Nephron (organoid): ENCODE measurements at regions not wholly inside any gene's neighbourhood (a gene's known extent, or its start where the extent isn't known, plus 50 kb on each side); places are given as distances from the start of the nearest gene placed in this dataset.
A peak's percentile ranks its signal among the peaks of the same experiment; 100 is the strongest.

Experiments
- H3K27ac Mint-ChIP-seq, 3 experiments: 2 replicates each; pipeline ENCODE4 v1.8.0; 2020; ENCODE audit warnings: mixed read lengths in 3 of 3, mild to moderate bottlenecking in 2 of 3, moderate library complexity in 1 of 3
- H3K27me3 Mint-ChIP-seq: 2 replicates; pipeline ENCODE4 v1.8.0; 2021; ENCODE audit warnings: low read depth, mild to moderate bottlenecking, moderate library complexity, mixed read lengths
- H3K36me3 Mint-ChIP-seq: 2 replicates; pipeline ENCODE4 v1.8.0; 2020; ENCODE audit warnings: low read depth, mixed read lengths
- H3K4me1 Mint-ChIP-seq: 2 replicates; pipeline ENCODE4 v1.8.0; 2020; ENCODE audit warnings: mixed read lengths
- H3K4me3 Mint-ChIP-seq, 3 experiments: 2 replicates each; pipeline ENCODE4 v1.8.0; 2020; ENCODE audit warnings: mild to moderate bottlenecking in 3 of 3, mixed read lengths in 3 of 3, moderate library complexity in 2 of 3
- H3K9me3 Mint-ChIP-seq: 2 replicates; pipeline ENCODE4 v1.8.0; 2020; ENCODE audit warnings: mixed read lengths
- TF ChIP-seq, protein P1 (sequence below), 3 experiments: fragments of 200-600 bp; sonication (generic); IDR thresholded peaks; one replicate each; pipeline ENCODE4 v1.5.0; 2021; ENCODE audit warnings: antibody characterized with exemption in 3 of 3; ENCODE audit not compliant: unreplicated experiment in 3 of 3

GRCh38 chr14:45916340-45916953, 663.4 kb upstream of the MIS18BP1 start:
- Mint-ChIP-seq H3K27ac (peak overlapping the region; percentile 28 to 31 (median 30)), H3K4me1 (peaks cover 6% of the 10 kb centered on the region), H3K9me3 (peaks cover 13% of the 10 kb centered on the region), H3K4me3 (no peak overlapping the region), H3K27me3 (no peaks in the 10 kb centered on the region), H3K36me3 (peaks cover 6% of the 10 kb centered on the region)
- TF ChIP-seq, protein P1, sequence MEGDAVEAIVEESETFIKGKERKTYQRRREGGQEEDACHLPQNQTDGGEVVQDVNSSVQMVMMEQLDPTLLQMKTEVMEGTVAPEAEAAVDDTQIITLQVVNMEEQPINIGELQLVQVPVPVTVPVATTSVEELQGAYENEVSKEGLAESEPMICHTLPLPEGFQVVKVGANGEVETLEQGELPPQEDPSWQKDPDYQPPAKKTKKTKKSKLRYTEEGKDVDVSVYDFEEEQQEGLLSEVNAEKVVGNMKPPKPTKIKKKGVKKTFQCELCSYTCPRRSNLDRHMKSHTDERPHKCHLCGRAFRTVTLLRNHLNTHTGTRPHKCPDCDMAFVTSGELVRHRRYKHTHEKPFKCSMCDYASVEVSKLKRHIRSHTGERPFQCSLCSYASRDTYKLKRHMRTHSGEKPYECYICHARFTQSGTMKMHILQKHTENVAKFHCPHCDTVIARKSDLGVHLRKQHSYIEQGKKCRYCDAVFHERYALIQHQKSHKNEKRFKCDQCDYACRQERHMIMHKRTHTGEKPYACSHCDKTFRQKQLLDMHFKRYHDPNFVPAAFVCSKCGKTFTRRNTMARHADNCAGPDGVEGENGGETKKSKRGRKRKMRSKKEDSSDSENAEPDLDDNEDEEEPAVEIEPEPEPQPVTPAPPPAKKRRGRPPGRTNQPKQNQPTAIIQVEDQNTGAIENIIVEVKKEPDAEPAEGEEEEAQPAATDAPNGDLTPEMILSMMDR (IDR thresholded peaks at IDR 0.05; ENCODE audit: unreplicated experiment in 3 of 3) = no peak

- Mint-ChIP-seq H3K27ac (no peak overlapping the region), H3K27me3 (no peaks in the 10 kb centered on the region), H3K4me1 (no peaks in the 10 kb centered on the region), H3K9me3 (peaks cover 5% of the 10 kb centered on the region), H3K36me3 (no peaks in the 10 kb centered on the region), H3K4me3 (no peak overlapping the region)
- TF ChIP-seq, protein P1 (IDR thresholded peaks at IDR 0.05; ENCODE audit: unreplicated experiment in 3 of 3) = no peak
Observed at GRCh38 chr14:45907782-45908181, 654.8 kb upstream of the MIS18BP1 start.

DNA sequence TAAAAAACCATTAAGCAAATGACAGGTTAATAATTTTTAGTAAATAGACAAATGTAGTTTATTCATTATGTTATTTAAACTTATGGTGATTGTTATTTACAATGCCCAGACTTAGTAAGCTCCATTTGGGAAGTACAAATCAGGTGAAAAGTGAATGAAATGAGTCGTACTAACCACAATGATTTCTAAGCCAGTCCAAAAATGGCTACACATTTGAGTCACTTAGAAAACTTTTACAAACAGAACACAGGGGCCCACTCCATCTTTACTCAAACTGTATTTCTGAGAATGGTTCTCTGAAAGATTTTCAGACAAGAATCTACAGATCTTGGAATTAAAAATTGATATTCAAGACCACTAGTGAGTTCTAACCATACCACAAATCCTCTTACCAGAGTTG, 653.3 kb upstream of the MIS18BP1 start:
- H3K4me3 Mint-ChIP-seq = no peak overlapping the region
- no peaks in the 10 kb centered on the region for H3K4me1 Mint-ChIP-seq
- no peaks in the 10 kb centered on the region for H3K36me3 Mint-ChIP-seq
- TF ChIP-seq, protein P1 (IDR thresholded peaks at IDR 0.05; ENCODE audit: unreplicated experiment in 3 of 3) = no peak
- H3K27me3 Mint-ChIP-seq = no peaks in the 10 kb centered on the region
- H3K9me3 Mint-ChIP-seq = peaks cover 1% of the 10 kb centered on the region
- H3K27ac Mint-ChIP-seq = no peak overlapping the region

DNA sequence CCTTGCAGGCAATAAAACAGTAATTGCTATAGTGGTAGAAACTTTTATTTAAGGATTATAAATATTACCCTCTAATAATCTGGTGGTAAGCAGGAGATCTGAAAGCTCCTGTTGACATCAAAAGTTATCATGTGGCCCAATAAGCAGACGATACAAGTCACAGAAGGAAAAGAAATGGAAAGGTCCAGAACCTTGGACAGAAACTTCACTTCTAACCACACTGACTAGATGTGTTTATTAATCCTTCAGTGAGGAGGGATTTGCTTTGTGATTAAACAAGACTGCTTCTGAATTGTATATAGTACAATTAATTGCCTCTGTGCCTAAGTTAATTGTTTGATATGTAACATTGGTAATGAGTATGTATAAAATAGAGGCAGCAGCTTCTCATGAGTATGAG, 652.7 kb upstream of the MIS18BP1 start:
- Mint-ChIP-seq H3K36me3 (no peaks in the 10 kb centered on the region), H3K27ac (no peak overlapping the region), H3K4me1 (no peaks in the 10 kb centered on the region), H3K27me3 (no peaks in the 10 kb centered on the region), H3K9me3 (no peaks in the 10 kb centered on the region), H3K4me3 (no peak overlapping the region)
- TF ChIP-seq, protein P1 (IDR thresholded peaks at IDR 0.05; ENCODE audit: unreplicated experiment in 3 of 3) = no peak

DNA sequence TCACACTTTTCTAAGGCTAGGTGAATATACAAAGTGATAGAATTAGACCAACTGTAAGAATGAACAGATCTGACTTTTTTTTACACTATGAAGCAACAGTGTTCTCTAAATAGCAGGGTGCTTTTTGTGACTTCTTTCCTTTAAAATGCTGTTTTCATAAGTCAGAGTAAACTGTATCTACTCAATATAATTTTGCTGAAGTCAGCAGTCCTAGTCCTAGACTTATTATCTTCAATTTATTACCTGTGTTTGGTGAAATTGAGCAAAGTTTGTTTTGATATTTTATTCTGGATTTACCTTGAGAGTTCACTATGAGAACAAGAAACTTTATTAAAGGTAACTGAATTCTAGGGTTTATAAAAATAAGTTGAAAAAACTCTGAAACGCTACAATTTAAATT, 651.3 kb upstream of the MIS18BP1 start:
- no peaks in the 10 kb centered on the region for H3K36me3 Mint-ChIP-seq
- TF ChIP-seq, protein P1 (IDR thresholded peaks at IDR 0.05; ENCODE audit: unreplicated experiment in 3 of 3) = no peak
- H3K27me3 Mint-ChIP-seq = no peaks in the 10 kb centered on the region
- H3K4me3 Mint-ChIP-seq = no peak overlapping the region
- H3K9me3 Mint-ChIP-seq = no peaks in the 10 kb centered on the region
- no peak overlapping the region for H3K27ac Mint-ChIP-seq
- H3K4me1 Mint-ChIP-seq = no peaks in the 10 kb centered on the region

- no peaks in the 10 kb centered on the region for H3K9me3 Mint-ChIP-seq
- no peak overlapping the region for H3K4me3 Mint-ChIP-seq
- TF ChIP-seq, protein P1 (IDR thresholded peaks at IDR 0.05; ENCODE audit: unreplicated experiment in 3 of 3) = no peak
- H3K36me3 Mint-ChIP-seq = no peaks in the 10 kb centered on the region
- H3K4me1 Mint-ChIP-seq = no peaks in the 10 kb centered on the region
- H3K27ac Mint-ChIP-seq = no peak overlapping the region
- no peaks in the 10 kb centered on the region for H3K27me3 Mint-ChIP-seq
Observed at GRCh38 chr14:45902241-45902640, 649.2 kb upstream of the MIS18BP1 start.
